Activated T-cell treated with anti-CD3 and anti-CD28 coated beads for 1 hour (primary cell): ENCODE measurements at regions not wholly inside any gene's neighbourhood (a gene's known extent, or its start where the extent isn't known, plus 50 kb on each side); places are given as distances from the start of the nearest gene placed in this dataset.
"Not testable (repeated sequence)": the region's sequence is repeated elsewhere in the genome, so short reads cannot be mapped to it uniquely, and the experiment has no call there.

Experiments
- DNase-seq: peaks from one replicate; pipeline ENCODE4 v3.0.0-alpha.2; 2020; ENCODE audit warnings: low read depth

GRCh38 chr2:43146083-43146482 is 80.3 kb downstream of the ZFP36L2 start:
- DNase-seq, result no peak

- DNase-seq, result no peak
These were observed 82.1 kb downstream of the ZFP36L2 start for GRCh38 chr2:43144263-43144662.

- DNase-seq, result no peak
These were observed 82.7 kb downstream of the ZFP36L2 start for GRCh38 chr2:43143756-43144155.

- no peak for DNase-seq
These were observed 83.4 kb downstream of the ZFP36L2 start for GRCh38 chr2:43142921-43143438.

- not testable (repeated sequence) for DNase-seq
These were observed 84.7 kb downstream of the ZFP36L2 start for GRCh38 chr2:43141636-43142151.

- DNase-seq, result no peak
These were observed 86.3 kb downstream of the ZFP36L2 start for GRCh38 chr2:43139996-43140621.

- no peak for DNase-seq
These were observed 86.9 kb downstream of the ZFP36L2 start for GRCh38 chr2:43139501-43139900.

GRCh38 chr2:43138441-43138840 is 88.0 kb downstream of the ZFP36L2 start:
- DNase-seq, result no peak

- peak; percentile 67 for DNase-seq
These were observed 89.5 kb downstream of the ZFP36L2 start for GRCh38 chr2:43136876-43137275.

- no peak for DNase-seq
These were observed 90.2 kb downstream of the ZFP36L2 start for GRCh38 chr2:43136011-43136799.

- DNase-seq, result no peak
These were observed 90.8 kb downstream of the ZFP36L2 start for GRCh38 chr2:43135583-43135982.

GRCh38 chr2:43134571-43134889 is 91.9 kb downstream of the ZFP36L2 start:
- DNase-seq, result no peak

GRCh38 chr2:43133708-43134570 is 92.5 kb downstream of the ZFP36L2 start:
- peak; percentile 63 for DNase-seq

GRCh38 chr2:43133336-43133707 is 93.1 kb downstream of the ZFP36L2 start:
- no peak for DNase-seq

GRCh38 chr2:43132683-43133301 is 93.6 kb downstream of the ZFP36L2 start:
- no peak for DNase-seq

GRCh38 chr2:43131890-43132682 is 94.3 kb downstream of the ZFP36L2 start:
- no peak for DNase-seq

GRCh38 chr2:43131051-43131889 is 95.1 kb downstream of the ZFP36L2 start:
- DNase-seq, result peak; percentile 68

- DNase-seq, result no peak
These were observed 95.9 kb downstream of the ZFP36L2 start for GRCh38 chr2:43130548-43130875.

- no peak for DNase-seq
These were observed 96.5 kb downstream of the ZFP36L2 start for GRCh38 chr2:43129676-43130547.
